B cell (primary cell): ENCODE measurements at regions not wholly inside any gene's neighbourhood (a gene's known extent, or its start where the extent isn't known, plus 50 kb on each side); places are given as distances from the start of the nearest gene placed in this dataset.

Experiments
- ATAC-seq: fragments of 200-7000 bp; cut with Tn5 transposase; one replicate; pipeline ENCODE4 v1.10.0; 2021; ENCODE audit warnings: low read depth, mild to moderate bottlenecking, moderate number of reproducible peaks, moderate library complexity
- CTCF ChIA-PET: fragments of 350-600 bp; sonication (Branson Sonifier 250); formaldehyde crosslinking; loops from one replicate; lab custom pipeline; 2021; ENCODE audit warnings: antibody characterized with exemption, inconsistent platforms; lab: Charles Lee
- POLR2A ChIA-PET: fragments of 350-600 bp; sonication (Branson Sonifier 250); formaldehyde crosslinking; loops from one replicate; lab custom pipeline; 2021; ENCODE audit warnings: antibody characterized with exemption; lab: Charles Lee
- DNase-seq: peaks from one replicate; pipeline ENCODE4 v3.0.0; 2013
- H2AFZ ChIP-seq: 2 replicates; pipeline ENCODE4 v1.6.1; 2012; ENCODE audit warnings: mild to moderate bottlenecking, low read depth, low read length; ENCODE audit not compliant: insufficient read depth, poor library complexity, severe bottlenecking
- H3K27ac ChIP-seq, 2 donors: 1 replicate in 1 of 2; 2 replicates in 1 of 2; pipeline ENCODE4 v1.5.1; 2012 to 2013; ENCODE audit warnings: low read length in 2 of 2, mild to moderate bottlenecking in 2 of 2, moderate library complexity in 1 of 2
- H3K27me3 ChIP-seq, 4 experiments: fragments of 200-600 bp in 1 of 4; sonication (generic) in 1 of 4; replicated peaks in 1 of 4; 1 replicate in 2 of 4; 2 replicates in 2 of 4; pipeline versions ENCODE4 v1.6.1 to v1.7.0; 2013 to 2016; ENCODE audit warnings: low read length in 3 of 4, mild to moderate bottlenecking in 2 of 4, mixed read lengths in 1 of 4, moderate library complexity in 1 of 4; ENCODE audit not compliant: insufficient read depth in 4 of 4, control insufficient read depth in 3 of 4; ENCODE audit errors: control extremely low read depth in 1 of 4
- H3K36me3 ChIP-seq, 2 experiments: replicated peaks in 1 of 2; 1 replicate in 1 of 2; 2 replicates in 1 of 2; pipeline versions ENCODE4 v1.6.1 to v1.7.1; 2013; ENCODE audit warnings: low read length in 1 of 2; ENCODE audit not compliant: insufficient read depth in 2 of 2, control insufficient read depth in 1 of 2; ENCODE audit errors: control extremely low read depth in 1 of 2, extremely low read depth in 1 of 2
- H3K4me1 ChIP-seq, 2 donors: fragments of 200-600 bp in 1 of 2; sonication (generic) in 1 of 2; 1 replicate in 1 of 2; 2 replicates in 1 of 2; pipeline versions ENCODE4 v1.5.1 to v1.6.1; 2013 to 2017; ENCODE audit warnings: low read length in 2 of 2; ENCODE audit not compliant: control insufficient read depth in 2 of 2, insufficient read depth in 2 of 2
- H3K4me2 ChIP-seq: replicated peaks from 2 replicates; pipeline ENCODE3; 2012; ENCODE audit warnings: mild to moderate bottlenecking, low read depth, low read length; ENCODE audit not compliant: poor library complexity, severe bottlenecking
- H3K4me3 ChIP-seq, 5 experiments: fragments of 200-600 bp in 1 of 5; sonication (generic) in 1 of 5; 1 replicate in 3 of 5; 2 replicates in 2 of 5; pipeline versions ENCODE4 v1.5.1 to v1.7.0; 2011 to 2016; ENCODE audit warnings: low read length in 4 of 5, mild to moderate bottlenecking in 4 of 5, low read depth in 2 of 5, control low read depth in 1 of 5, moderate library complexity in 1 of 5; ENCODE audit not compliant: insufficient read depth in 1 of 5; ENCODE audit errors: control extremely low read depth in 1 of 5, extremely low read depth in 1 of 5
- H3K79me2 ChIP-seq: fragments of 200-600 bp; sonication (generic); one replicate; pipeline ENCODE4 v1.6.0; 2016; ENCODE audit warnings: low read length; ENCODE audit not compliant: control insufficient read depth, insufficient read depth
- H3K9ac ChIP-seq: fragments of 200-600 bp; sonication (generic); 2 replicates; pipeline ENCODE4 v1.6.1; 2017; ENCODE audit warnings: mild to moderate bottlenecking, low read length, moderate library complexity
- H3K9me3 ChIP-seq, 3 donors: one replicate each; pipeline versions ENCODE4 v1.6.1 to v1.7.1; 2013; ENCODE audit warnings: low read length in 2 of 3; ENCODE audit not compliant: control insufficient read depth in 2 of 3, insufficient read depth in 1 of 3; ENCODE audit errors: control extremely low read depth in 1 of 3
- H4K20me1 ChIP-seq: 2 replicates; pipeline ENCODE4 v1.6.0; 2012; ENCODE audit warnings: mild to moderate bottlenecking, low read length; ENCODE audit not compliant: insufficient read depth, control insufficient read depth, poor library complexity, severe bottlenecking
- H3K27ac Mint-ChIP-seq: one replicate; pipeline ENCODE4 v1.8.0; 2021; ENCODE audit warnings: mixed read lengths
- H3K27me3 Mint-ChIP-seq: one replicate; pipeline ENCODE4 v1.8.0; 2021; ENCODE audit warnings: mixed read lengths
- H3K4me1 Mint-ChIP-seq: one replicate; pipeline ENCODE4 v1.8.0; 2021; ENCODE audit warnings: mixed read lengths
- H3K4me3 Mint-ChIP-seq: one replicate; pipeline ENCODE4 v1.8.0; 2021; ENCODE audit warnings: mixed read lengths
- H3K9me3 Mint-ChIP-seq: one replicate; pipeline ENCODE4 v1.8.0; 2022; ENCODE audit warnings: mixed read lengths; ENCODE audit not compliant: insufficient read depth
- CTCF ChIP-seq: fragments of 200-600 bp; IDR thresholded peaks from one replicate; pipeline ENCODE4 v1.8.0; 2022; ENCODE audit warnings: antibody characterized with exemption, mild to moderate bottlenecking
- EZH2 ChIP-seq: IDR thresholded peaks from 2 replicates; pipeline ENCODE4 v1.6.1; 2012; ENCODE audit warnings: borderline replicate concordance, low read depth, mild to moderate bottlenecking, moderate library complexity, low read length; ENCODE audit not compliant: insufficient read depth, poor library complexity, severe bottlenecking
- WGBS: methylation state at CpG from one replicate; pipeline ENCODE4 v1.1.5; 2013; ENCODE audit warnings: missing lambda C conversion rate; ENCODE audit not compliant: insufficient coverage; 5-methylcytosine and 5-hydroxymethylcytosine counted together
- intact Hi-C: fragments of 100-400 bp; cut with micrococcal nuclease; formaldehyde crosslinking; loops from one replicate; pipeline ENCODE4 v1.10.0; 2022

GRCh38 chr3:144270100-144270499 is 298.5 kb downstream of the DIPK2A start:
- no peak overlapping the region for H3K27ac Mint-ChIP-seq
- Histone ChIP-seq H3K4me3 (no peak overlapping the region), H3K79me2 (no peaks in the 10 kb centered on the region), H3K9me3 (no peaks in the 10 kb centered on the region), H3K4me1 (peaks cover 5 to 7% of the 10 kb centered on the region in 2 donors), H4K20me1 (no peaks in the 10 kb centered on the region), H3K36me3 (no peaks in the 10 kb centered on the region), H3K27me3 (no peaks in the 10 kb centered on the region), H2AFZ (no peak overlapping the region), H3K9ac (no peak overlapping the region), H3K27ac (no peak overlapping the region), H3K4me2 (no peak overlapping the region)
- H3K9me3 Mint-ChIP-seq = no peaks in the 10 kb centered on the region
- intact Hi-C loops = no loop called here
- TF ChIP-seq EZH2 = no peak
- TF ChIP-seq CTCF = no peak
- ATAC-seq (no peak), DNase-seq (peak; percentile 27)
- peaks cover 7% of the 10 kb centered on the region for H3K27me3 Mint-ChIP-seq
- CTCF ChIA-PET = no interaction called here
- WGBS = 48% methylated on average over 3 of the region's 3 CpGs
- POLR2A ChIA-PET = no interaction called here
- H3K4me3 Mint-ChIP-seq = no peak overlapping the region
- H3K4me1 Mint-ChIP-seq = peaks cover 10% of the 10 kb centered on the region

- intact Hi-C loops = no loop called here
- Histone ChIP-seq H3K27ac (no peak overlapping the region), H2AFZ (no peak overlapping the region), H3K9ac (no peak overlapping the region), H3K4me3 (no peak overlapping the region), H3K4me1 (peaks cover 5 to 7% of the 10 kb centered on the region in 2 donors), H3K4me2 (no peak overlapping the region), H3K9me3 (no peaks in the 10 kb centered on the region), H3K27me3 (no peaks in the 10 kb centered on the region), H4K20me1 (no peaks in the 10 kb centered on the region), H3K79me2 (no peaks in the 10 kb centered on the region), H3K36me3 (no peaks in the 10 kb centered on the region)
- Mint-ChIP-seq H3K9me3 (no peaks in the 10 kb centered on the region), H3K4me3 (no peak overlapping the region), H3K4me1 (peaks cover 10% of the 10 kb centered on the region), H3K27ac (no peak overlapping the region), H3K27me3 (peaks cover 8% of the 10 kb centered on the region)
- ChIA-PET CTCF (no interaction called here), POLR2A (no interaction called here)
- TF ChIP-seq EZH2 (no peak), CTCF (no peak)
- DNase-seq (no peak), ATAC-seq (no peak)
- no CpG with 5 or more reads among the region's 4 CpGs for WGBS
These were observed 301.1 kb downstream of the DIPK2A start for GRCh38 chr3:144272680-144273079.
